SK-N-SH treated with all-trans-retinoic acid at 6 μM for 48 hours (cell line): ENCODE measurements at regions not wholly inside any gene's neighbourhood (a gene's known extent, or its start where the extent isn't known, plus 50 kb on each side); places are given as distances from the start of the nearest gene placed in this dataset.

Experiments
- BACH2 ChIP-seq: fragments of 250-450 bp; sonication (Bioruptor Pico); IDR thresholded peaks from 2 replicates; pipeline ENCODE4 v1.9.0; 2021; ENCODE audit warnings: mild to moderate bottlenecking, borderline replicate concordance
- RARB ChIP-seq: fragments of 250-450 bp; sonication (Bioruptor Pico); IDR thresholded peaks from 2 replicates; pipeline ENCODE4 v1.8.0; 2021; ENCODE audit warnings: mild to moderate bottlenecking, moderate library complexity
- SNAI2 ChIP-seq: fragments of 250-450 bp; sonication (Bioruptor Pico); IDR thresholded peaks from 2 replicates; pipeline ENCODE4 v1.5.0; 2020; ENCODE audit warnings: mild to moderate bottlenecking, moderate library complexity
- ZFP3 ChIP-seq: fragments of 250-450 bp; sonication (Bioruptor Pico); IDR thresholded peaks from 2 replicates; pipeline ENCODE4 v1.5.0; 2020; ENCODE audit warnings: mild to moderate bottlenecking, moderate library complexity
- ZFP30 ChIP-seq: fragments of 450-650 bp; formaldehyde crosslinking; IDR thresholded peaks from 2 replicates; pipeline ENCODE4 v1.5.0; 2022; ENCODE audit warnings: mild to moderate bottlenecking, moderate library complexity
- ZNF8 ChIP-seq: fragments of 450-650 bp; formaldehyde crosslinking; IDR thresholded peaks from 2 replicates; pipeline ENCODE4 v1.5.0; 2020; ENCODE audit warnings: mild to moderate bottlenecking, moderate library complexity
- TF ChIP-seq, protein P1 (sequence below): fragments of 250-450 bp; sonication (Bioruptor Pico); IDR thresholded peaks from 2 replicates; pipeline ENCODE4 v1.5.1; 2020; ENCODE audit warnings: low read depth, mild to moderate bottlenecking, moderate library complexity
- TF ChIP-seq, protein P2 (sequence below): fragments of 250-450 bp; sonication (Bioruptor Pico); IDR thresholded peaks from 2 replicates; pipeline ENCODE4 v1.8.0; 2020; ENCODE audit warnings: mild to moderate bottlenecking, moderate library complexity, borderline replicate concordance

GRCh38 chr11:121936370-121936769, 179.6 kb downstream of the BLID start:
- TF ChIP-seq, protein P1, sequence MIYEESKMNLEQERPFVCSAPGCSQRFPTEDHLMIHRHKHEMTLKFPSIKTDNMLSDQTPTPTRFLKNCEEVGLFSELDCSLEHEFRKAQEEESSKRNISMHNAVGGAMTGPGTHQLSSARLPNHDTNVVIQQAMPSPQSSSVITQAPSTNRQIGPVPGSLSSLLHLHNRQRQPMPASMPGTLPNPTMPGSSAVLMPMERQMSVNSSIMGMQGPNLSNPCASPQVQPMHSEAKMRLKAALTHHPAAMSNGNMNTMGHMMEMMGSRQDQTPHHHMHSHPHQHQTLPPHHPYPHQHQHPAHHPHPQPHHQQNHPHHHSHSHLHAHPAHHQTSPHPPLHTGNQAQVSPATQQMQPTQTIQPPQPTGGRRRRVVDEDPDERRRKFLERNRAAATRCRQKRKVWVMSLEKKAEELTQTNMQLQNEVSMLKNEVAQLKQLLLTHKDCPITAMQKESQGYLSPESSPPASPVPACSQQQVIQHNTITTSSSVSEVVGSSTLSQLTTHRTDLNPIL (CRISPR knock-in tag) = no peak
- TF ChIP-seq, protein P2, sequence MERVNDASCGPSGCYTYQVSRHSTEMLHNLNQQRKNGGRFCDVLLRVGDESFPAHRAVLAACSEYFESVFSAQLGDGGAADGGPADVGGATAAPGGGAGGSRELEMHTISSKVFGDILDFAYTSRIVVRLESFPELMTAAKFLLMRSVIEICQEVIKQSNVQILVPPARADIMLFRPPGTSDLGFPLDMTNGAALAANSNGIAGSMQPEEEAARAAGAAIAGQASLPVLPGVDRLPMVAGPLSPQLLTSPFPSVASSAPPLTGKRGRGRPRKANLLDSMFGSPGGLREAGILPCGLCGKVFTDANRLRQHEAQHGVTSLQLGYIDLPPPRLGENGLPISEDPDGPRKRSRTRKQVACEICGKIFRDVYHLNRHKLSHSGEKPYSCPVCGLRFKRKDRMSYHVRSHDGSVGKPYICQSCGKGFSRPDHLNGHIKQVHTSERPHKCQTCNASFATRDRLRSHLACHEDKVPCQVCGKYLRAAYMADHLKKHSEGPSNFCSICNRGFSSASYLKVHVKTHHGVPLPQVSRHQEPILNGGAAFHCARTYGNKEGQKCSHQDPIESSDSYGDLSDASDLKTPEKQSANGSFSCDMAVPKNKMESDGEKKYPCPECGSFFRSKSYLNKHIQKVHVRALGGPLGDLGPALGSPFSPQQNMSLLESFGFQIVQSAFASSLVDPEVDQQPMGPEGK (CRISPR knock-in tag) = no peak
- TF ChIP-seq ZNF8 (CRISPR knock-in tag) (no peak), SNAI2 (CRISPR knock-in tag) (no peak), ZFP30 (CRISPR knock-in tag) (no peak), ZFP3 (CRISPR knock-in tag) (no peak), RARB (CRISPR knock-in tag) (no peak), BACH2 (CRISPR knock-in tag) (no peak)
